OCI-LY3 (cell line): ENCODE measurements at regions not wholly inside any gene's neighbourhood (a gene's known extent, or its start where the extent isn't known, plus 50 kb on each side); places are given as distances from the start of the nearest gene placed in this dataset.

Source experiments
- H2AFZ ChIP-seq: fragments of 200-600, 300-600 bp; shearing (Covaris generic); 2 replicates; pipeline ENCODE4 v1.6.0; 2014; ENCODE audit warnings: antibody characterized with exemption, low read depth, low read length
- H3K27ac ChIP-seq: fragments of 200-600, 300-600 bp; sonication (generic); 2 replicates; pipeline ENCODE4 v1.5.1; 2014; ENCODE audit warnings: mild to moderate bottlenecking, low read length, moderate library complexity, mixed read lengths
- H3K27me3 ChIP-seq: fragments of 200-600, 300-600 bp; sonication (generic); 2 replicates; pipeline ENCODE4 v1.6.1; 2014; ENCODE audit warnings: low read depth, low read length, mixed read lengths
- H3K36me3 ChIP-seq: fragments of 200-600, 300-600 bp; sonication (generic); replicated peaks from 2 replicates; pipeline ENCODE3; 2014; ENCODE audit warnings: low read depth, low read length, mixed read lengths
- H3K4me1 ChIP-seq: fragments of 300-600, 200-600 bp; sonication (generic); 2 replicates; pipeline ENCODE4 v1.6.1; 2014; ENCODE audit warnings: low read length, mixed read lengths
- H3K4me2 ChIP-seq: fragments of 200-600, 300-600 bp; sonication (generic); 2 replicates; pipeline ENCODE4 v1.6.1; 2014; ENCODE audit warnings: low read length, mixed read lengths
- H3K4me3 ChIP-seq: fragments of 300-600, 200-600 bp; sonication (generic); 2 replicates; pipeline ENCODE4 v1.5.1; 2014; ENCODE audit warnings: antibody characterized with exemption, mild to moderate bottlenecking, low read length, moderate library complexity
- H3K79me2 ChIP-seq: fragments of 300-600, 200-600 bp; shearing (Covaris generic); 2 replicates; pipeline ENCODE4 v1.6.1; 2014; ENCODE audit warnings: mild to moderate bottlenecking, low read length, mixed read lengths
- H3K9ac ChIP-seq: fragments of 300-600, 200-600 bp; shearing (Covaris generic); 2 replicates; pipeline ENCODE4 v1.6.0; 2014; ENCODE audit warnings: mild to moderate bottlenecking, low read length, moderate library complexity
- H3K9me3 ChIP-seq: fragments of 200-600, 300-600 bp; shearing (Covaris generic); 2 replicates; pipeline ENCODE4 v1.6.1; 2014; ENCODE audit warnings: low read length, mixed read lengths; ENCODE audit not compliant: insufficient read depth
- H4K20me1 ChIP-seq: fragments of 200-600, 300-600 bp; sonication (generic); 2 replicates; pipeline ENCODE4 v1.6.1; 2016; ENCODE audit warnings: low read length, mixed read lengths; ENCODE audit not compliant: insufficient read depth
- EZH2phosphoT487 ChIP-seq: fragments of 200-600 bp; shearing (Covaris generic); IDR thresholded peaks from 2 replicates; pipeline ENCODE4 v1.6.1; 2018; ENCODE audit warnings: antibody characterized with exemption, mixed run types, low read depth
- TF ChIP-seq, protein P1 (sequence below): fragments of 200-600, 300-600 bp; sonication (generic); IDR thresholded peaks from 2 replicates; pipeline ENCODE4 v1.5.1; 2014; ENCODE audit warnings: antibody characterized with exemption, low read length, low read depth

DNA sequence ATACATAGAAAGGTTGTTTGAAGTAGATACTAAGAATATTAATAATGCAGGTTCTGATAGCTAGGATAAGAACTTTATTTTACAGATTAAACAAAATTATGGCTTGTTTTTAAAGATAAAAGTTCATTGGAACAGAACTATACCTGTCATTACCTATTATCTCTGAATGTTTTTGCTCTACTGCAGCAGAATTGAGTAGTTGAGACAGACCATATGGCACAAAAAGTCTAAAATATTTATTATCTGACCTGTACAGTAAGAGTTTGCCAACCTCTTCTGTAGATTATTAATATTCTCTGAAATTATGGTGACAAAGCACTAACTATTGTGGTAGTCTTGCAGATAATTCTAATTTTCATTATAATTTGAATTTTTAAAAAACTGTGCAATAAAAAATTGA lies 829.1 kb upstream of the MGAT4C start:
- no peak overlapping the region for H3K4me3 ChIP-seq
- H3K4me1 ChIP-seq: no peaks in the 10 kb centered on the region
- H3K36me3 ChIP-seq: no peaks in the 10 kb centered on the region
- H3K9me3 ChIP-seq: no peaks in the 10 kb centered on the region
- H3K27ac ChIP-seq: no peak overlapping the region
- H3K4me2 ChIP-seq: no peak overlapping the region
- H3K27me3 ChIP-seq: no peaks in the 10 kb centered on the region
- no peaks in the 10 kb centered on the region for H4K20me1 ChIP-seq
- H3K79me2 ChIP-seq: no peaks in the 10 kb centered on the region
- no peak overlapping the region for H3K9ac ChIP-seq
- TF ChIP-seq, protein P1, sequence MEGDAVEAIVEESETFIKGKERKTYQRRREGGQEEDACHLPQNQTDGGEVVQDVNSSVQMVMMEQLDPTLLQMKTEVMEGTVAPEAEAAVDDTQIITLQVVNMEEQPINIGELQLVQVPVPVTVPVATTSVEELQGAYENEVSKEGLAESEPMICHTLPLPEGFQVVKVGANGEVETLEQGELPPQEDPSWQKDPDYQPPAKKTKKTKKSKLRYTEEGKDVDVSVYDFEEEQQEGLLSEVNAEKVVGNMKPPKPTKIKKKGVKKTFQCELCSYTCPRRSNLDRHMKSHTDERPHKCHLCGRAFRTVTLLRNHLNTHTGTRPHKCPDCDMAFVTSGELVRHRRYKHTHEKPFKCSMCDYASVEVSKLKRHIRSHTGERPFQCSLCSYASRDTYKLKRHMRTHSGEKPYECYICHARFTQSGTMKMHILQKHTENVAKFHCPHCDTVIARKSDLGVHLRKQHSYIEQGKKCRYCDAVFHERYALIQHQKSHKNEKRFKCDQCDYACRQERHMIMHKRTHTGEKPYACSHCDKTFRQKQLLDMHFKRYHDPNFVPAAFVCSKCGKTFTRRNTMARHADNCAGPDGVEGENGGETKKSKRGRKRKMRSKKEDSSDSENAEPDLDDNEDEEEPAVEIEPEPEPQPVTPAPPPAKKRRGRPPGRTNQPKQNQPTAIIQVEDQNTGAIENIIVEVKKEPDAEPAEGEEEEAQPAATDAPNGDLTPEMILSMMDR: no peak
- TF ChIP-seq EZH2phosphoT487: no peak
- no peak overlapping the region for H2AFZ ChIP-seq

DNA sequence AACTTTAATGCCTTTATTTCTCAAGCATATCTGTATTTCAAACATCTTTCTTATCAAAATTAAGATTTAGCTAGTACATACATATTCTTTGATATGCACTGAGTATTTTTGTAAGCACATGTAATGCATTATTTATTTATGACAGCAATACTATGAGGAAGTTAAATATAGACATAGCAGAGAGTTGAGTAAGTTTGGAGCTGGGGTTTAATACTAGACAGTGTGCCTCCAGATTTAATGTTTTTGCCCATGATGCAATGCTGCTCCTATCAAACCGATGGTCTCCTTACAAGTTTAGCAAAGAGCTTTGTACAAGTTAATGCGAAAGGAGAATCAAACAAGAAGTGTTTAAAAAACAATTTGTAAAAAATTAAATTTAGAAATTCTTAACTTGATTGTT lies 826.6 kb upstream of the MGAT4C start:
- Histone ChIP-seq H3K4me3 (no peak overlapping the region), H3K4me1 (no peaks in the 10 kb centered on the region), H3K27ac (no peak overlapping the region), H3K27me3 (no peaks in the 10 kb centered on the region), H3K9ac (no peak overlapping the region), H4K20me1 (no peaks in the 10 kb centered on the region), H3K4me2 (no peak overlapping the region), H3K79me2 (no peaks in the 10 kb centered on the region), H3K9me3 (no peaks in the 10 kb centered on the region), H2AFZ (no peak overlapping the region), H3K36me3 (no peaks in the 10 kb centered on the region)
- TF ChIP-seq, protein P1: no peak
- no peak for TF ChIP-seq EZH2phosphoT487

DNA sequence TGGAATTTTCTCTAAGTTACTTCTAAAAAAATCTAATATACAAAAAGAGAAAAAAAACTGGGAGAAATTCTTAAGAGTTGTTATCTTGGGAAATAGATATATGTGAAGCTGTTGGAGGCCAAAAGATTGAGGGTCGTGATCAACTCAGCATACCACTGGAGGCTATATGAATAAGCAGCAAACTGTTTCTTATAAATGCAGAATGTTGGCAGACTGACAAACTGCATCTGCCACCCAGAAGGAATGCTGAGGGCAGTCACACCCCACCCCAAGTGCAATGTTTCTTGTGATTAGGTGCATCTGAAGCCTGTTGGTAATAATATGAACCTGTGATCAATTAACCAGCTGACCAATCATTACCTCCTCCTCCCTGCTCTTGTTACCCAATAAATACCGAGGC lies 818.6 kb upstream of the MGAT4C start:
- Histone ChIP-seq H3K27ac (no peak overlapping the region), H3K36me3 (no peaks in the 10 kb centered on the region), H2AFZ (no peak overlapping the region), H3K4me2 (no peak overlapping the region), H3K79me2 (no peaks in the 10 kb centered on the region), H3K4me3 (no peak overlapping the region), H4K20me1 (no peaks in the 10 kb centered on the region), H3K9ac (no peak overlapping the region), H3K4me1 (no peaks in the 10 kb centered on the region), H3K9me3 (no peaks in the 10 kb centered on the region), H3K27me3 (no peaks in the 10 kb centered on the region)
- TF ChIP-seq, protein P1: no peak
- no peak for TF ChIP-seq EZH2phosphoT487

DNA sequence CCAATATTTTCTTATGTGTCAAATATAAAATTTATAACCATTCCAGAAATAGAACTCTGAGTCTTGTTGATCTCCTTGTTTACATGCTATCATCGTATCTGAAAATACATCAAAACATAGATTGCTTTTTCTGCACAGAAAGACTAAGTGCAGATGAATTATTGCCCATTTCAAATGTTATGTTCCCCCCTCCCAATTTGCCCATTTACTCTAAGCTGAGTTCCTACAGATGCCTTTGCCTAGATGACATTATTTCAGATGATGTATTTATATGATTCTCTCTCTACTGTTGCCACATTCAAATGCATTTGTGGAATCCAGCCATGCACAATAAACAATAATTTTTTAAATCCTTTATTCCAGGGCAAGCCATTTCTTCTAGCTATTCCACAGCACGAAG lies 810.1 kb upstream of the MGAT4C start:
- H4K20me1 ChIP-seq: no peaks in the 10 kb centered on the region
- no peaks in the 10 kb centered on the region for H3K27me3 ChIP-seq
- no peak overlapping the region for H3K4me3 ChIP-seq
- no peaks in the 10 kb centered on the region for H3K9me3 ChIP-seq
- TF ChIP-seq, protein P1: no peak
- no peak for TF ChIP-seq EZH2phosphoT487
- H2AFZ ChIP-seq: no peak overlapping the region
- H3K4me1 ChIP-seq: no peaks in the 10 kb centered on the region
- no peak overlapping the region for H3K27ac ChIP-seq
- H3K79me2 ChIP-seq: no peaks in the 10 kb centered on the region
- no peak overlapping the region for H3K4me2 ChIP-seq
- no peaks in the 10 kb centered on the region for H3K36me3 ChIP-seq
- H3K9ac ChIP-seq: no peak overlapping the region
